ENCODE measurements at regions not wholly inside any gene's neighbourhood (a gene's known extent, or its start where the extent isn't known, plus 50 kb on each side); places are given as distances from the start of the nearest gene placed in this dataset.

- Mint-ChIP-seq H3K4me3 (no peak overlapping the region), H3K4me1 (peaks cover 7% of the 10 kb centered on the region), H3K36me3 (ENCODE audit: low read depth) (no peaks in the 10 kb centered on the region), H3K27me3 (ENCODE audit: insufficient read depth, low read depth, poor library complexity) (peaks cover 7% of the 10 kb centered on the region), H3K27ac (no peak overlapping the region), H3K9me3 (no peaks in the 10 kb centered on the region)
- DNase-seq (ENCODE audit: low spot score) (no peak), ATAC-seq (no peak)
- H3F3A ChIP-seq (replicated peaks; ENCODE audit: low read depth), result no peaks in the 10 kb centered on the region
- no peak overlapping the region for H3K4me2 ChIP-seq
- no peaks in the 10 kb centered on the region for H3K36me3 ChIP-seq (ENCODE audit: insufficient read depth)
- H3K79me2 ChIP-seq (replicated peaks; ENCODE audit: insufficient read depth), result no peaks in the 10 kb centered on the region
- H3K4me3 ChIP-seq, result no peak overlapping the region
- H3K4me1 ChIP-seq (ENCODE audit: insufficient read depth), result peaks cover 4% of the 10 kb centered on the region; the same call in 1 of the 2 replicates
- no peak overlapping the region for H3K27ac ChIP-seq (ENCODE audit: low read depth)
- H4K20me1 ChIP-seq (replicated peaks; ENCODE audit: insufficient read depth), result no peaks in the 10 kb centered on the region
- no peak overlapping the region for H2AFZ ChIP-seq
- H3K27me3 ChIP-seq (ENCODE audit: insufficient read depth), result no peaks in the 10 kb centered on the region
- H3K9me2 ChIP-seq (ENCODE audit: insufficient read depth), result peaks cover 6% of the 10 kb centered on the region; the same call in 1 of the 2 replicates
- TF ChIP-seq POLR2AphosphoS5 (IDR thresholded peaks at IDR 0.05; ENCODE audit: low read depth), result no peak
- no peak for TF ChIP-seq EZH2phosphoT487 (IDR thresholded peaks at IDR 0.05; ENCODE audit: unreplicated experiment)
- no peak for TF ChIP-seq NANOG (IDR thresholded peaks at IDR 0.05; ENCODE audit: borderline replicate concordance)
- no peak for TF ChIP-seq ZNF462 (CRISPR knock-in tag; IDR thresholded peaks at IDR 0.05)
- no peak for TF ChIP-seq ZNF331 (CRISPR knock-in tag; IDR thresholded peaks at IDR 0.05; ENCODE audit: low read depth)
- TF ChIP-seq ETS1 (IDR thresholded peaks at IDR 0.05), result no peak
- TF ChIP-seq CTCF (conservative IDR thresholded peaks at IDR 0.05; ENCODE audit: low read depth in 2 of 2), result no peak
- no peak for TF ChIP-seq REST (IDR thresholded peaks at IDR 0.05; ENCODE audit: unreplicated experiment)
- no peak for TF ChIP-seq JUNB (IDR thresholded peaks at IDR 0.05; ENCODE audit: unreplicated experiment)
- no peak for TF ChIP-seq STAT1 (IDR thresholded peaks at IDR 0.05; ENCODE audit: unreplicated experiment)
- TF ChIP-seq CREB1 (CRISPR knock-in tag; IDR thresholded peaks at IDR 0.05; ENCODE audit: low read depth), result no peak
- TF ChIP-seq EZH2 (IDR thresholded peaks at IDR 0.05; ENCODE audit: low read depth, unreplicated experiment), result no peak
- TF ChIP-seq ZNF114 (CRISPR knock-in tag; IDR thresholded peaks at IDR 0.05), result no peak
Observed at GRCh38 chr20:57783956-57784837, 74.4 kb upstream of the PMEPA1 start.
